ENCODE measurements at regions not wholly inside any gene's neighbourhood (a gene's known extent, or its start where the extent isn't known, plus 50 kb on each side); places are given as distances from the start of the nearest gene placed in this dataset.

DNA sequence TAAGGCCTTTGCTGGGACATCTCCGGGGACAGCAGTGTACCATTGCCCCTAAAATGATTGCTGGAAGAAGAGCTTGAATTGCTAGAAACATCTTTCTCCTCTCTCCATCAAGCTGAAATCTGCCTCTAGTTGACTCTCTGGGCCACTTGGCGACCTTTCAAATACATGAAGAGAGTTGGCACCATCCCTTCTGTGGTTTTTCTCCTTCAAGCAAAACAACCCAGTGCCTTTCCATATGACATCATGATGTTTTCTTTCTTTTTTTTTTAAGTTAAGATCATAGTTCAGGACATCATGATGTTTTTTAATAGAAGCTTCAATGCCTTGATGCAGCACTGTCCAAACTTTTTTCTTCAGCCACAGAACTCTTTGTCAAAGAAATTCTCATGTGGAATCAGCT is 144.0 kb upstream of the PTPRG start:
- H3K9me1 ChIP-seq (replicated peaks; ENCODE audit: control insufficient read depth, extremely low read depth, insufficient read depth, low read length) = no peaks in the 10 kb centered on the region
- DNase-seq (ENCODE audit: low read depth, low spot score) (no peak), FAIRE-seq (no peak)
- H3K79me2 ChIP-seq (ENCODE audit: control insufficient read depth, insufficient read depth, low read length) = no peaks in the 10 kb centered on the region
- BruUV-seq (replicated peaks) = no TSS peak
- no peaks in the 10 kb centered on the region for H3K36me3 ChIP-seq (ENCODE audit: control insufficient read depth in 2 of 2, extremely low read depth in 1 of 2, insufficient read depth in 2 of 2, low read length in 2 of 2)
- H3K9ac ChIP-seq (replicated peaks; ENCODE audit: extremely low read depth, insufficient read depth, low read length) = no peak overlapping the region
- H3K4me1 ChIP-seq (ENCODE audit: control insufficient read depth, extremely low read depth, insufficient read depth, low read length) = no peaks in the 10 kb centered on the region
- H3K9me3 ChIP-seq (replicated peaks; ENCODE audit: control insufficient read depth, insufficient read depth, low read length) = no peaks in the 10 kb centered on the region
- no peak overlapping the region for H2AFZ ChIP-seq (ENCODE audit: low read depth, low read length)
- intact Hi-C loops (cut with micrococcal nuclease) = no loop called here
- no peak overlapping the region for H3K27ac ChIP-seq (ENCODE audit: insufficient read depth, low read depth, low read length)
- dilution Hi-C loops (cut with MboI; ENCODE audit: extremely low pct_ligation_motif_present, low sequenced_read_pairs) = no loop called here
- ChIA-PET POLR2A (no interaction called here), CTCF (no interaction called here)
- no peaks in the 10 kb centered on the region for H3K27me3 ChIP-seq (ENCODE audit: control insufficient read depth in 2 of 2, insufficient read depth in 2 of 2, low read length in 2 of 2)
- H3K4me3 ChIP-seq (replicated peaks in 1 of 3; ENCODE audit: insufficient read depth in 1 of 3, low read depth in 1 of 3, low read length in 3 of 3) = no peak overlapping the region
- H3K4me2 ChIP-seq (ENCODE audit: insufficient read depth, low read length) = no peak overlapping the region
- H4K20me1 ChIP-seq (replicated peaks; ENCODE audit: control insufficient read depth, extremely low read depth, insufficient read depth, low read length) = no peaks in the 10 kb centered on the region
- TF ChIP-seq JUN (IDR thresholded peaks at IDR 0.05; ENCODE audit: borderline replicate concordance, insufficient read depth, insufficient read length, low read depth) = no peak
- TF ChIP-seq, protein P1, sequence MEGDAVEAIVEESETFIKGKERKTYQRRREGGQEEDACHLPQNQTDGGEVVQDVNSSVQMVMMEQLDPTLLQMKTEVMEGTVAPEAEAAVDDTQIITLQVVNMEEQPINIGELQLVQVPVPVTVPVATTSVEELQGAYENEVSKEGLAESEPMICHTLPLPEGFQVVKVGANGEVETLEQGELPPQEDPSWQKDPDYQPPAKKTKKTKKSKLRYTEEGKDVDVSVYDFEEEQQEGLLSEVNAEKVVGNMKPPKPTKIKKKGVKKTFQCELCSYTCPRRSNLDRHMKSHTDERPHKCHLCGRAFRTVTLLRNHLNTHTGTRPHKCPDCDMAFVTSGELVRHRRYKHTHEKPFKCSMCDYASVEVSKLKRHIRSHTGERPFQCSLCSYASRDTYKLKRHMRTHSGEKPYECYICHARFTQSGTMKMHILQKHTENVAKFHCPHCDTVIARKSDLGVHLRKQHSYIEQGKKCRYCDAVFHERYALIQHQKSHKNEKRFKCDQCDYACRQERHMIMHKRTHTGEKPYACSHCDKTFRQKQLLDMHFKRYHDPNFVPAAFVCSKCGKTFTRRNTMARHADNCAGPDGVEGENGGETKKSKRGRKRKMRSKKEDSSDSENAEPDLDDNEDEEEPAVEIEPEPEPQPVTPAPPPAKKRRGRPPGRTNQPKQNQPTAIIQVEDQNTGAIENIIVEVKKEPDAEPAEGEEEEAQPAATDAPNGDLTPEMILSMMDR (IDR thresholded peaks at IDR 0.05; ENCODE audit: extremely low read depth in 1 of 2, insufficient read depth in 1 of 2, low read depth in 1 of 2, low read length in 2 of 2) = no peak
- no peak for TF ChIP-seq MYC (IDR thresholded peaks at IDR 0.05; ENCODE audit: low read depth, low read length)
- no peak for TF ChIP-seq FOS (IDR thresholded peaks at IDR 0.05; ENCODE audit: borderline replicate concordance, insufficient read depth, low read length)
- no peak for TF ChIP-seq EZH2 (IDR thresholded peaks at IDR 0.05; ENCODE audit: borderline replicate concordance, low read depth, low read length, severe bottlenecking)
- no peak for TF ChIP-seq POLR2A (IDR thresholded peaks at IDR 0.05; ENCODE audit: low read depth, low read length)

GRCh38 chr3:61420136-61420759 is 141.1 kb upstream of the PTPRG start:
- H2AFZ ChIP-seq (ENCODE audit: low read depth, low read length) = no peak overlapping the region
- no TSS peak for BruUV-seq (replicated peaks)

More at GRCh38 chr3:61420136-61420759, 141.1 kb upstream of the PTPRG start:
- dilution Hi-C loops (cut with MboI; ENCODE audit: extremely low pct_ligation_motif_present, low sequenced_read_pairs) (no loop called here), intact Hi-C loops (cut with micrococcal nuclease) (no loop called here)
- H3K4me3 ChIP-seq (replicated peaks in 1 of 3; ENCODE audit: insufficient read depth in 1 of 3, low read depth in 1 of 3, low read length in 3 of 3) = no peak overlapping the region
- no peaks in the 10 kb centered on the region for H3K79me2 ChIP-seq (ENCODE audit: control insufficient read depth, insufficient read depth, low read length)
- H3K36me3 ChIP-seq (ENCODE audit: control insufficient read depth in 2 of 2, extremely low read depth in 1 of 2, insufficient read depth in 2 of 2, low read length in 2 of 2) = no peaks in the 10 kb centered on the region
- no peak overlapping the region for H3K9ac ChIP-seq (replicated peaks; ENCODE audit: extremely low read depth, insufficient read depth, low read length)
- ChIA-PET POLR2A (no interaction called here), CTCF (interaction anchor here (2.2 kb wide), 1 partner anchor 110 kb away, joined by 6 read pairs; no protein-coding TSS in a partner anchor)
- H3K27ac ChIP-seq (ENCODE audit: insufficient read depth, low read depth, low read length) = no peak overlapping the region
- H3K27me3 ChIP-seq (ENCODE audit: control insufficient read depth in 2 of 2, insufficient read depth in 2 of 2, low read length in 2 of 2) = no peaks in the 10 kb centered on the region
- H3K4me2 ChIP-seq (ENCODE audit: insufficient read depth, low read length) = no peak overlapping the region
- no peaks in the 10 kb centered on the region for H3K9me3 ChIP-seq (replicated peaks; ENCODE audit: control insufficient read depth, insufficient read depth, low read length)
- no peaks in the 10 kb centered on the region for H4K20me1 ChIP-seq (replicated peaks; ENCODE audit: control insufficient read depth, extremely low read depth, insufficient read depth, low read length)
- FAIRE-seq (no peak), DNase-seq (ENCODE audit: low read depth, low spot score) (no peak)
- TF ChIP-seq, protein P1 (IDR thresholded peaks at IDR 0.05; ENCODE audit: extremely low read depth in 1 of 2, insufficient read depth in 1 of 2, low read depth in 1 of 2, low read length in 2 of 2) = no peak
- no peak for TF ChIP-seq POLR2AphosphoS5 (IDR thresholded peaks at IDR 0.05; ENCODE audit: insufficient read depth, low read depth, low read length)
- no peak for TF ChIP-seq JUN (IDR thresholded peaks at IDR 0.05; ENCODE audit: borderline replicate concordance, insufficient read depth, insufficient read length, low read depth)
- TF ChIP-seq MYC (IDR thresholded peaks at IDR 0.05; ENCODE audit: low read depth, low read length) = no peak
- no peak for TF ChIP-seq EZH2 (IDR thresholded peaks at IDR 0.05; ENCODE audit: borderline replicate concordance, low read depth, low read length, severe bottlenecking)
- no peak for TF ChIP-seq MAX (IDR thresholded peaks at IDR 0.05; ENCODE audit: insufficient read depth, insufficient read length)
- TF ChIP-seq POLR2A (IDR thresholded peaks at IDR 0.05; ENCODE audit: low read depth, low read length) = no peak
- no peak for TF ChIP-seq FOS (IDR thresholded peaks at IDR 0.05; ENCODE audit: borderline replicate concordance, insufficient read depth, low read length)
- no peak for TF ChIP-seq GATA2 (IDR thresholded peaks at IDR 0.05; ENCODE audit: insufficient read depth, insufficient read length, low read depth, low read length)
- no peaks in the 10 kb centered on the region for H3K4me1 ChIP-seq (ENCODE audit: control insufficient read depth, extremely low read depth, insufficient read depth, low read length)
- H3K9me1 ChIP-seq (replicated peaks; ENCODE audit: control insufficient read depth, extremely low read depth, insufficient read depth, low read length) = no peaks in the 10 kb centered on the region

All from endothelial cell of umbilical vein (primary cell).